Kidney epithelial cell (primary cell): ENCODE measurements at regions not wholly inside any gene's neighbourhood (a gene's known extent, or its start where the extent isn't known, plus 50 kb on each side); places are given as distances from the start of the nearest gene placed in this dataset.
"Not testable (repeated sequence)": the region's sequence is repeated elsewhere in the genome, so short reads cannot be mapped to it uniquely, and the experiment has no call there.

ENCODE experiments used
- DNase-seq: peaks from one replicate; pipeline ENCODE4 v3.0.0-alpha.2; 2010; ENCODE audit warnings: low read depth
- H3K27me3 ChIP-seq: 2 replicates; pipeline ENCODE4 v1.6.0; 2011; ENCODE audit warnings: low read length; ENCODE audit not compliant: control insufficient read depth, insufficient read depth
- H3K36me3 ChIP-seq: 2 replicates; pipeline ENCODE4 v1.5.1; 2011; ENCODE audit warnings: low read length; ENCODE audit not compliant: control insufficient read depth, insufficient read depth
- H3K4me3 ChIP-seq: 2 replicates; pipeline ENCODE4 v1.5.1; 2011; ENCODE audit warnings: low read depth, mild to moderate bottlenecking, control low read depth, low read length
- CTCF ChIP-seq: IDR thresholded peaks from 2 replicates; pipeline ENCODE4 v1.5.1; 2011; ENCODE audit warnings: mild to moderate bottlenecking, moderate library complexity, low read length, control low read depth, inconsistent platforms; ENCODE audit not compliant: insufficient read depth, poor library complexity, severe bottlenecking

DNA sequence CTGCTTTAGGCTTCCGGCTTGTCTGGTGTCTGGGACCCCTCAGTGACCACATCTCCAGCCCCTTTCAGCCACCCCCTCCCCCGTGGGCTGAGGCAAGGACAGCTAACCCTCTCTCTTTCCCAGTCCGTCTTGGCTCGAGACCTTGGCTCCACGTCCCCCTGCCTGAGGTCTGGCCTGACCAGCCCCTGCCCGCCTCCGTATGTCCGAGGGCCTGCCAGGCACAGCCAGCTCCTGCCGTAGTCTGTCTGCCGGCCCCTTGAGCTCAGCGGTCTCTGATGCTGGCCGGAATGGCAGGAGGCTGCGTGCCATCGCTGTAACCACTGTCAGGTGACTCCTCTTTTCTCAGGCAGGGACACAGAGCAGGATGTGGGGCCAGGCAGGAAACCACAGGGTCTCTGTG lies 73.3 kb upstream of the LRPAP1 start:
- H3K36me3 ChIP-seq, result no peaks in the 10 kb centered on the region
- TF ChIP-seq CTCF, result no peak
- H3K4me3 ChIP-seq, result no peak overlapping the region
- H3K27me3 ChIP-seq, result no peaks in the 10 kb centered on the region
- no peak for DNase-seq

DNA sequence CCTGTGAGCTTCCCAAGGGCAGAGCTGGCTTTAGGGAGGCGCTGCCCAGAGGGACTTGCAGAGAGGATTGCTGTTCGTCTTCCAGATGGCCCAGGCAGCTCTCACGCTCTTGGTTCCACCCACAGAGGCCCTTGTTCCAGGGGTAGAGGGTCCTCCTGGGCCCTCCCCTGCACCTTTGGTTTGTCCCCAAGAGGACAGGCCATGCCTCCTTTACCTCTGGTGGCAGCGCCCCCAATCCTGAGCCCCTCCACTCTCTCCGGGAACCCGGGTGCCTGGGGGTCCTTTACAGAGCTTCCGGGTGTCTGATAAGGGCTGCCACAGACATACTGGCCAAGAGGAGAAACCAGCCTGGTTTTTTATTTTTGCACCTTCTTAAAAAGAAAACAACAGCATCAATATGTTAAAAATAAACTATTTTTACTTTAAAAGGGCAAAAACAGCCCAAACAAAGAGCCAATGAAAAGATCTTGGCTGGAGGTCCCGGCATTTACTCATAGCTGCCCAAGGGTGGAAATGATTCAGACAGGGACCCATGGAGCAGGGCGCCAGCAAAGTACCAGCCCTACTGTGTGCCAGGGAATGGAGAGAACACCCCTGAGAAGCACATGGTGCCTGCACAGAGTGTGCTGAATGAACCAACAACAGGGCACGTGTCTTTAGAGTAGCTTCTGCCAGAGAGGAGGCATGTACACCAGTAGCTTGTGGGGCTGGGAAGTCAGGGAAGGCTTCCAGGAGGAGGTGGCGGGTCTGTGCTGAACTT lies 70.8 kb upstream of the LRPAP1 start:
- not testable (repeated sequence) for H3K27me3 ChIP-seq, H3K36me3 ChIP-seq, H3K4me3 ChIP-seq, DNase-seq

DNA sequence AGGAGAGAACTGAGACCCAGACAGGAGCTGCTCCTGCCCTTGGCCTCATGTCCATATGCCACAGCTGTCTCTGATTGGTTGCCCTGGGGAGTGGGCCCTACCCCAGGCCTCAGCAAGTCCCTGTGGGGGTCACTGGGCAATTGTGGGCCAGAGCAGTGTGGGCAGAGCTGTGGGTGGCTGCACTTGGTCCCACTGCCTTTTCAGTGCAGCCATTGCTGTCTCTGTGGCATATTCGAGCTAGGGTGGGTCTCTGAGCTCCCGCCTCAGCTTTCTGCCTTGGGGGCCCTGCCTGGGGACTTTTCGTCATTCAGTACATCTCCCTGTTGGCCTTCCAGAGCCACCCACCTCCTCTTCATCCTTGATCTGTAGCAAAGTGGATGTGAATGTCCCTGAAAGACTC lies 69.8 kb upstream of the LRPAP1 start:
- no peak for TF ChIP-seq CTCF
- no peak for DNase-seq
- H3K4me3 ChIP-seq, result no peak overlapping the region

GRCh38 chr4:3601108-3601690 lies 69.0 kb upstream of the LRPAP1 start:
- not testable (repeated sequence) for DNase-seq, H3K36me3 ChIP-seq, H3K4me3 ChIP-seq, H3K27me3 ChIP-seq

More for the DNA sequence above, 69.8 kb upstream of the LRPAP1 start:
- no peaks in the 10 kb centered on the region for H3K36me3 ChIP-seq
- no peaks in the 10 kb centered on the region for H3K27me3 ChIP-seq

DNA sequence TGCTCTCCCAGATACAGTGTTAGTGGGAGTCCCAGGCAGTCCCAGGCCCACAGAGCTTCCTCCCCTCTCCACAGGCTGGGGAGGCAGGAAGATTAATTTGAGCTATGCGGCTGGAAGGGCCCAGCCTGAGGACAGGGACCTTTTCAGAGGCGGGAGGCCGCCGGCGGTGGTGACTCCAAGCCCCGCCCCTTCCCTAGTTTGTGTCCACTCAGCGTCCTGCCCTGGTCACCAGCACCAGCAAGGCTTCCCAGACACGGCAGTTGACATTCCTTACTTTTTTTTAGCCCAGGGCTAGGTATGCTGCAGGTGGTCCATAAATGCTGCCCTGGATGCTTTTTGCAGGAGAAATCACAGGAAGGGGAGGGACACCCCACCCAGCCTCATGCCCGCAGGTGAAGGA lies 67.7 kb upstream of the LRPAP1 start:
- Histone ChIP-seq H3K36me3 (no peaks in the 10 kb centered on the region), H3K4me3 (no peak overlapping the region), H3K27me3 (no peaks in the 10 kb centered on the region)
- no peak for TF ChIP-seq CTCF
- DNase-seq, result no peak

DNA sequence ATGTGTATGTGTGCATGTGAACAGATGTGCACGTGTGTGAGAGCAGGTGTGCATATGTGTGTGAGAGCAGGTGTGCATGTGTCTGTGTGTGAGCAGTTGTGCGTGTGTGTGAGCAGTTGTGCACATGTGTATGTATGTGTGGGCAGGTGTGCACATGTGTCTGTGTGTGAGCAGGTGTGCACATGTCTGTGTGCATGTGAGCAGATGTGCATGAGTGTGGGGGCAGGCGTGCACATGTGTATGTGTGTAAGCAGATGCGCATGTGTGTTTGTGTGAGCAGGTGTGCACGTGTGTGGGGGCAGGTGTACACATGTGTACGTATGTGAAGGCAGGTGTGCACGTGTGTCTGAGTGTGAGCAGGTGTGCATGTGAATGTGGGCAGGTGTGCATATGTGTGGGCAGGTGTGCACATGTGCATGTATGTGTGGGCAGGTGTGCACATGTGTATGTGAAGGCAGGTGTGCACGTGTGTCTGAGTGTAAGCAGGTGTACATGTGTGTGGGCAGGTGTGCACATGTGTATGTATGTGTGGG lies 66.5 kb upstream of the LRPAP1 start:
- Histone ChIP-seq H3K27me3 (no peaks in the 10 kb centered on the region), H3K4me3 (no peak overlapping the region), H3K36me3 (no peaks in the 10 kb centered on the region)
- no peak for DNase-seq
- no peak for TF ChIP-seq CTCF

DNA sequence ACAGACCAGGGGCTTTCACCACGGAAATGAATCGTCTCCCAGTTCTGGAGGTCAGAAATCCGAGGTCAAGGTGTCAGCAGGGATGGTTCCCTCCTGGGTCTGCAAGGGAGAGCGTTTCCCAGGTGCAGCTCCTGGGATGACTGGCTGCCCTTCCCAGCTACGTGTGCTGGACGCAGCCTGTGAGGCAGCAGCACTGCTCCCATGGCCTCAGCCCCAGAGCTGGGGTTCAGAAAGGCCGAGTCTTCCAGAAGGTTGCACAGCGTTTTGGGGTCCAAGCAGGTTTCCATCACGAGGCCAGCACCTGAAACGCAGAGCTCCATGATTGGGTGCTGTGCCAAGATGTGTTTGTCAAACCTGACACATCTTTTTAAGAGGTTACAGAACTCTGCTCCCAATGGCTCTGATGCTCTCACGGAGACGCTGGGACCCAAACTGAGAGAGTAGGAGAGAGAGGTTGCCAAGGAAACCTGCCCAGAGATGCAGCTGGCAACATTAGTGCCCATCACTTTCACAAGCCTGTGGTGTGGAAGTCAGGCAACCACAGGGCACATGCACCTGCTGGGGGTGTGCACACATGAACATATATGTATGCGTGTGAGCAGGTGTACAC lies 65.8 kb upstream of the LRPAP1 start:
- not testable (repeated sequence) for H3K27me3 ChIP-seq, DNase-seq, H3K4me3 ChIP-seq

GRCh38 chr4:3596957-3597733 lies 64.9 kb upstream of the LRPAP1 start:
- not testable (repeated sequence) for H3K27me3 ChIP-seq, H3K36me3 ChIP-seq, DNase-seq, H3K4me3 ChIP-seq

More for the DNA sequence above, 65.8 kb upstream of the LRPAP1 start:
- H3K36me3 ChIP-seq, result not testable (repeated sequence)

GRCh38 chr4:3595627-3596291 lies 63.5 kb upstream of the LRPAP1 start:
- not testable (repeated sequence) for DNase-seq, H3K27me3 ChIP-seq, H3K4me3 ChIP-seq, H3K36me3 ChIP-seq

- not testable (repeated sequence) for DNase-seq
These were observed 62.5 kb upstream of the LRPAP1 start for GRCh38 chr4:3594751-3595150.

More at GRCh38 chr4:3594751-3595150, 62.5 kb upstream of the LRPAP1 start:
- H3K4me3 ChIP-seq, H3K27me3 ChIP-seq, H3K36me3 ChIP-seq: not testable (repeated sequence)
